ENCODE measurements at regions not wholly inside any gene's neighbourhood (a gene's known extent, or its start where the extent isn't known, plus 50 kb on each side); places are given as distances from the start of the nearest gene placed in this dataset.

DNA sequence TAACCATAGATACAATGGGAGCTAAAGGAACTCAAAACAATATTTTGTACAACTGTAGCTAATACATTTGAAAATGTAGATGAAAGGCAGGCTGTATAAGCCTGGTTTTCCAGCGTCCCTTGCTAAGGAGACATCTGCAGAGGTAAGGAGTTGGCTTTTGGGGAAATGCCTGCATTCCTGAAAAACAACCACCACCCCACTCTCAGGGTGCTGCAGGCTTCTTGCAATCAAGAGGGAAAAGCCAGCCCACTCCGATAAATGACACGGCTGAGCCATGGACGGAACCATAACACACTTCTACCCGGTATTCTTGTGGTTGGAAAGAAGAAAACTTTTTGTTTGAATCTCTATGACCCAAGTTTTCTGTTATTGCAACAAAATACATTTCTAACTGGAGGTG lies 200.3 kb downstream of the TEX36 start:
- no peaks in the 10 kb centered on the region for H3K27me3 ChIP-seq (ENCODE audit: insufficient read depth)
- H3K36me3 ChIP-seq (replicated peaks in 1 of 2; ENCODE audit: control insufficient read depth in 1 of 2, insufficient read depth in 2 of 2, low read length in 1 of 2): no peaks in the 10 kb centered on the region
- WGBS (ENCODE audit: low lambda C conversion rate): 42% methylated on average over 5 of the region's 5 CpGs
- no peak overlapping the region for H3K9ac ChIP-seq
- no peak for DNase-seq
- TF ChIP-seq FOXM1 (IDR thresholded peaks at IDR 0.05; ENCODE audit: low read depth) (no peak), GATA2 (CRISPR knock-in tag; IDR thresholded peaks at IDR 0.05) (no peak), RAD21 (IDR thresholded peaks at IDR 0.05; ENCODE audit: low read length) (no peak), SIN3A (IDR thresholded peaks at IDR 0.05; ENCODE audit: borderline replicate concordance, low read depth, low read length) (no peak), JUND (IDR thresholded peaks at IDR 0.05) (no peak), NFIC (IDR thresholded peaks at IDR 0.05; ENCODE audit: borderline replicate concordance) (no peak), CHD2 (IDR thresholded peaks at IDR 0.05; ENCODE audit: low read length, partially characterized antibody) (no peak), RCOR1 (IDR thresholded peaks at IDR 0.05; ENCODE audit: low read length) (no peak), MEF2A (IDR thresholded peaks at IDR 0.05; ENCODE audit: borderline replicate concordance, low read depth) (no peak), NRF1 (IDR thresholded peaks at IDR 0.05; ENCODE audit: low read depth, low read length) (no peak), FOXJ3 (CRISPR knock-in tag; IDR thresholded peaks at IDR 0.05) (no peak), SMC3 (IDR thresholded peaks at IDR 0.05; ENCODE audit: low read depth, low read length) (no peak), POLR2AphosphoS5 (IDR thresholded peaks at IDR 0.05; ENCODE audit: low read depth, low read length) (no peak), GABPA (IDR thresholded peaks at IDR 0.05; ENCODE audit: low read depth) (no peak), TAF1 (IDR thresholded peaks at IDR 0.05; ENCODE audit: borderline replicate concordance, low read depth, low read length) (no peak), ELF1 (IDR thresholded peaks at IDR 0.05) (no peak), FOSL2 (IDR thresholded peaks at IDR 0.05; ENCODE audit: borderline replicate concordance, low read depth) (no peak)
- TF ChIP-seq, protein P1, sequence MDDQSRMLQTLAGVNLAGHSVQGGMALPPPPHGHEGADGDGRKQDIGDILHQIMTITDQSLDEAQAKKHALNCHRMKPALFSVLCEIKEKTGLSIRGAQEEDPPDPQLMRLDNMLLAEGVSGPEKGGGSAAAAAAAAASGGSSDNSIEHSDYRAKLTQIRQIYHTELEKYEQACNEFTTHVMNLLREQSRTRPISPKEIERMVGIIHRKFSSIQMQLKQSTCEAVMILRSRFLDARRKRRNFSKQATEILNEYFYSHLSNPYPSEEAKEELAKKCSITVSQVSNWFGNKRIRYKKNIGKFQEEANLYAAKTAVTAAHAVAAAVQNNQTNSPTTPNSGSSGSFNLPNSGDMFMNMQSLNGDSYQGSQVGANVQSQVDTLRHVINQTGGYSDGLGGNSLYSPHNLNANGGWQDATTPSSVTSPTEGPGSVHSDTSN (IDR thresholded peaks at IDR 0.05): no peak
- H3K27ac ChIP-seq (ENCODE audit: low read depth in 2 of 2, low read length in 1 of 2): no peak overlapping the region
- no peaks in the 10 kb centered on the region for H3K79me2 ChIP-seq (ENCODE audit: insufficient read depth)
- CTCF ChIA-PET: no interaction called here
- peaks cover 6% of the 10 kb centered on the region; the same call in 1 of the 2 replicates for H3K9me3 ChIP-seq
- H3K4me1 ChIP-seq (ENCODE audit: control insufficient read depth in 1 of 2, insufficient read depth in 2 of 2, low read depth in 1 of 2, low read length in 1 of 2): peaks cover 0 to 8% of the 10 kb centered on the region in 2 experiments; a peak in 2 of 4 replicates
- POLR2A ChIA-PET: no interaction called here
- no peaks in the 10 kb centered on the region for H4K20me1 ChIP-seq (ENCODE audit: insufficient read depth)
- H3K4me3 ChIP-seq (ENCODE audit: low read depth in 2 of 2, low read length in 1 of 2): no peak overlapping the region
- H2AFZ ChIP-seq (ENCODE audit: low read depth): no peak overlapping the region
- no peak overlapping the region for H3K4me2 ChIP-seq
- H3F3A ChIP-seq (replicated peaks; ENCODE audit: insufficient read depth): no peaks in the 10 kb centered on the region
- no peaks in the 10 kb centered on the region for H3K9me2 ChIP-seq

DNA sequence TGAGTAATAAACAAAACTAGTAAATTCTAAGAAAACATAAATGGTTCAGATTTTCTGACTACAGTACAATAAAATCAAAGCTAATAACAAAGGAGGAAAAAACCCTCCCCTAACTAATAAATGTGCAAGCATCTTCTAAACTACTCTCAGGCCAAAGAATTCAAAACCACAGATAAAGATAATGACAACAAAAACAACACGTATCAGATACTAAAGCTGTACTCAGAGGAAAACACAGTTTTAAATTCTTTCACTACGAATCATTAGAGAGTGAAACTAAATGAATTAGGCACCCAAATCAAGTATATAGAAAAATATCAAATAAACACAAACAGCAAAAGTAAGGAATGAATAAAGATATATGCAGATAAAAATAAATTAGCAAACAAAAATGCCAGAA lies 200.9 kb downstream of the TEX36 start:
- Histone ChIP-seq H3K9ac (no peak overlapping the region), H2AFZ (ENCODE audit: low read depth) (no peak overlapping the region), H3K4me3 (ENCODE audit: low read depth in 2 of 2, low read length in 1 of 2) (no peak overlapping the region), H3K9me3 (peaks cover 6% of the 10 kb centered on the region; the same call in 1 of the 2 replicates), H4K20me1 (ENCODE audit: insufficient read depth) (no peaks in the 10 kb centered on the region), H3F3A (replicated peaks; ENCODE audit: insufficient read depth) (no peaks in the 10 kb centered on the region), H3K4me1 (ENCODE audit: control insufficient read depth in 1 of 2, insufficient read depth in 2 of 2, low read depth in 1 of 2, low read length in 1 of 2) (peaks cover 0 to 8% of the 10 kb centered on the region in 2 experiments; a peak in 2 of 4 replicates), H3K27ac (ENCODE audit: low read depth in 2 of 2, low read length in 1 of 2) (no peak overlapping the region), H3K36me3 (replicated peaks in 1 of 2; ENCODE audit: control insufficient read depth in 1 of 2, insufficient read depth in 2 of 2, low read length in 1 of 2) (no peaks in the 10 kb centered on the region), H3K79me2 (ENCODE audit: insufficient read depth) (no peaks in the 10 kb centered on the region), H3K27me3 (ENCODE audit: insufficient read depth) (no peaks in the 10 kb centered on the region), H3K9me2 (no peaks in the 10 kb centered on the region), H3K4me2 (no peak overlapping the region)
- WGBS (ENCODE audit: low lambda C conversion rate): 8% methylated on average over 2 of the region's 2 CpGs
- no peak for DNase-seq
- TF ChIP-seq TEAD4 (IDR thresholded peaks at IDR 0.05; ENCODE audit: borderline replicate concordance, insufficient read depth) (no peak), ELF1 (IDR thresholded peaks at IDR 0.05) (no peak), CHD2 (IDR thresholded peaks at IDR 0.05; ENCODE audit: low read length, partially characterized antibody) (no peak)
- TF ChIP-seq, protein P2, sequence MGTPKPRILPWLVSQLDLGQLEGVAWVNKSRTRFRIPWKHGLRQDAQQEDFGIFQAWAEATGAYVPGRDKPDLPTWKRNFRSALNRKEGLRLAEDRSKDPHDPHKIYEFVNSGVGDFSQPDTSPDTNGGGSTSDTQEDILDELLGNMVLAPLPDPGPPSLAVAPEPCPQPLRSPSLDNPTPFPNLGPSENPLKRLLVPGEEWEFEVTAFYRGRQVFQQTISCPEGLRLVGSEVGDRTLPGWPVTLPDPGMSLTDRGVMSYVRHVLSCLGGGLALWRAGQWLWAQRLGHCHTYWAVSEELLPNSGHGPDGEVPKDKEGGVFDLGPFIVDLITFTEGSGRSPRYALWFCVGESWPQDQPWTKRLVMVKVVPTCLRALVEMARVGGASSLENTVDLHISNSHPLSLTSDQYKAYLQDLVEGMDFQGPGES (IDR thresholded peaks at IDR 0.05; ENCODE audit: low read depth, low read length): no peak
- ChIA-PET POLR2A (no interaction called here), CTCF (no interaction called here)

All from SK-N-SH (cell line).